PC-9 (cell line): ENCODE measurements at regions not wholly inside any gene's neighbourhood (a gene's known extent, or its start where the extent isn't known, plus 50 kb on each side); places are given as distances from the start of the nearest gene placed in this dataset.

Experiments used
- BruUV-seq: library from RNA; stranded (reverse); fragments of 400-500 nt; replicated peaks from 2 replicates; lab custom pipeline; 2021; lab: Mats Ljungman, UMichigan
- CTCF ChIA-PET: fragments of 300-600 bp; sonication (Branson Sonifier 250); formaldehyde crosslinking; loops from one replicate; lab custom pipeline; 2022; ENCODE audit warnings: antibody characterized with exemption; lab: Charles Lee
- POLR2A ChIA-PET: fragments of 300-600 bp; sonication (Branson Sonifier 250); formaldehyde crosslinking; loops from one replicate; lab custom pipeline; 2022; ENCODE audit warnings: antibody characterized with exemption; ENCODE audit not compliant: unreplicated experiment; lab: Charles Lee
- DNase-seq, 2 experiments: peaks; one replicate each; pipeline versions ENCODE4 v3.0.0 to v3.0.0-alpha.2; 2015 to 2022; ENCODE audit warnings: mixed read lengths in 1 of 2
- H2AFZ ChIP-seq: fragments of 200-600 bp; sonication (generic); 2 replicates; pipeline ENCODE4 v1.8.1; 2017; ENCODE audit warnings: antibody characterized with exemption
- H3F3A ChIP-seq: fragments of 200-600 bp; sonication (generic); 2 replicates; pipeline ENCODE4 v1.8.1; 2017; ENCODE audit warnings: antibody characterized with exemption, mild to moderate bottlenecking, low read depth; ENCODE audit not compliant: insufficient read depth
- H3K27ac ChIP-seq: fragments of 200-600 bp; sonication (generic); 2 replicates; pipeline ENCODE4 v1.6.1; 2016; ENCODE audit warnings: mixed run types
- H3K27me3 ChIP-seq: fragments of 200-600 bp; sonication (generic); 2 replicates; pipeline ENCODE4 v1.6.1; 2016; ENCODE audit warnings: low read depth, mixed run types; ENCODE audit not compliant: insufficient read depth
- H3K36me3 ChIP-seq: fragments of 200-600 bp; sonication (generic); 2 replicates; pipeline ENCODE4 v1.6.1; 2016; ENCODE audit warnings: low read depth, mixed run types
- H3K4me1 ChIP-seq: fragments of 200-600 bp; sonication (generic); replicated peaks from 2 replicates; pipeline ENCODE4 v1.6.1; 2016; ENCODE audit warnings: mixed run types; ENCODE audit not compliant: insufficient read depth
- H3K4me2 ChIP-seq: fragments of 200-600 bp; sonication (generic); 2 replicates; pipeline ENCODE4 v1.6.1; 2017; ENCODE audit warnings: mixed run types
- H3K4me3 ChIP-seq: fragments of 200-600 bp; sonication (generic); 2 replicates; pipeline ENCODE4 v1.6.1; 2016; ENCODE audit warnings: mixed run types
- H3K79me2 ChIP-seq: fragments of 200-600 bp; sonication (generic); 2 replicates; pipeline ENCODE4 v1.6.1; 2017; ENCODE audit warnings: low read depth, mixed run types
- H3K9me2 ChIP-seq: fragments of 200-600 bp; sonication (generic); 2 replicates; pipeline ENCODE4 v1.8.1; 2017; ENCODE audit warnings: mild to moderate bottlenecking; ENCODE audit not compliant: insufficient read depth
- H3K9me3 ChIP-seq: fragments of 200-600 bp; sonication (generic); 2 replicates; pipeline ENCODE4 v1.8.1; 2016; ENCODE audit warnings: low read depth; ENCODE audit not compliant: insufficient read depth
- H4K20me1 ChIP-seq: fragments of 200-600 bp; sonication (generic); 2 replicates; pipeline ENCODE4 v1.8.1; 2017; ENCODE audit not compliant: insufficient read depth
- EZH2 ChIP-seq: fragments of 200-600 bp; sonication (generic); IDR thresholded peaks from 2 replicates; pipeline ENCODE4 v1.8.0; 2017; ENCODE audit warnings: antibody characterized with exemption, low read depth
- intact Hi-C: fragments of 100-400 bp; cut with micrococcal nuclease; formaldehyde crosslinking; loops from one replicate; pipeline ENCODE4 v1.10.0; 2022; ENCODE audit not compliant: unreplicated experiment
- TF ChIP-seq, protein P1 (sequence below): fragments of 200-600 bp; sonication (generic); conservative IDR thresholded peaks from 2 replicates; pipeline ENCODE4 v1.6.1; 2017; ENCODE audit warnings: mixed run types, antibody characterized with exemption, mild to moderate bottlenecking, moderate library complexity

DNA sequence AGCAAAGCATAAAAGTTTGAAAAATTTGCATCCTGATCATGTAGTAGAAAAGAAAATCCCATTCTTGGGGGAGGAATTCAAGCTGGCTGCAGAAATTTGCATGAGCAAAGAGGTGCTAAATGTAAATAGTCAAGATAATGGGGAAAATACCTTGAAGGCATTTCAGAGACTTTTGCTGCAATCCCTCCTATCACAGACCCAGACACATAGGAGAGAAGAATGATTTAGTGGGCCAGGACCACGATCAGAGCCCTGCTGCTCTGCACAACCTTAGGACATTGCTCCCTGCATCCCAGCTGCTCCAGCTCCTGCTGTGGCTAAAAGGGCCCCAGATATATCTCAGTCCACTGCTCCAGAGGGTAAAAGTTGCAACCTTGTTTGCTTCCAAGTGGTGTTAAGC lies 1439.7 kb upstream of the AGA start:
- Histone ChIP-seq H3K9me2 (no peaks in the 10 kb centered on the region), H4K20me1 (no peaks in the 10 kb centered on the region), H3K27ac (no peak overlapping the region), H3K4me1 (no peaks in the 10 kb centered on the region), H3K36me3 (no peaks in the 10 kb centered on the region), H3K79me2 (no peaks in the 10 kb centered on the region), H3K27me3 (no peaks in the 10 kb centered on the region), H3K4me2 (no peak overlapping the region), H2AFZ (no peak overlapping the region), H3F3A (no peaks in the 10 kb centered on the region), H3K9me3 (no peaks in the 10 kb centered on the region), H3K4me3 (no peak overlapping the region)
- no peak for DNase-seq
- no TSS peak for BruUV-seq
- POLR2A ChIA-PET = no interaction called here
- intact Hi-C loops = no loop called here
- CTCF ChIA-PET = no interaction called here
- TF ChIP-seq EZH2 = no peak
- TF ChIP-seq, protein P1, sequence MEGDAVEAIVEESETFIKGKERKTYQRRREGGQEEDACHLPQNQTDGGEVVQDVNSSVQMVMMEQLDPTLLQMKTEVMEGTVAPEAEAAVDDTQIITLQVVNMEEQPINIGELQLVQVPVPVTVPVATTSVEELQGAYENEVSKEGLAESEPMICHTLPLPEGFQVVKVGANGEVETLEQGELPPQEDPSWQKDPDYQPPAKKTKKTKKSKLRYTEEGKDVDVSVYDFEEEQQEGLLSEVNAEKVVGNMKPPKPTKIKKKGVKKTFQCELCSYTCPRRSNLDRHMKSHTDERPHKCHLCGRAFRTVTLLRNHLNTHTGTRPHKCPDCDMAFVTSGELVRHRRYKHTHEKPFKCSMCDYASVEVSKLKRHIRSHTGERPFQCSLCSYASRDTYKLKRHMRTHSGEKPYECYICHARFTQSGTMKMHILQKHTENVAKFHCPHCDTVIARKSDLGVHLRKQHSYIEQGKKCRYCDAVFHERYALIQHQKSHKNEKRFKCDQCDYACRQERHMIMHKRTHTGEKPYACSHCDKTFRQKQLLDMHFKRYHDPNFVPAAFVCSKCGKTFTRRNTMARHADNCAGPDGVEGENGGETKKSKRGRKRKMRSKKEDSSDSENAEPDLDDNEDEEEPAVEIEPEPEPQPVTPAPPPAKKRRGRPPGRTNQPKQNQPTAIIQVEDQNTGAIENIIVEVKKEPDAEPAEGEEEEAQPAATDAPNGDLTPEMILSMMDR = no peak

- no peaks in the 10 kb centered on the region for H3K9me3 ChIP-seq
- H2AFZ ChIP-seq = no peak overlapping the region
- no peaks in the 10 kb centered on the region for H3K4me1 ChIP-seq
- H3K36me3 ChIP-seq = no peaks in the 10 kb centered on the region
- TF ChIP-seq, protein P1 = no peak
- no peak for TF ChIP-seq EZH2
- ChIA-PET POLR2A (no interaction called here), CTCF (no interaction called here)
- H3K9me2 ChIP-seq = no peaks in the 10 kb centered on the region
- no peaks in the 10 kb centered on the region for H3F3A ChIP-seq
- DNase-seq = no peak
- no peak overlapping the region for H3K4me2 ChIP-seq
- H3K27me3 ChIP-seq = no peaks in the 10 kb centered on the region
- no TSS peak for BruUV-seq
- H3K79me2 ChIP-seq = no peaks in the 10 kb centered on the region
- no peaks in the 10 kb centered on the region for H4K20me1 ChIP-seq
- H3K27ac ChIP-seq = no peak overlapping the region
- intact Hi-C loops = no loop called here
- H3K4me3 ChIP-seq = no peak overlapping the region
Measured at GRCh38 chr4:178894126-178894525, 1451.9 kb upstream of the AGA start.

DNA sequence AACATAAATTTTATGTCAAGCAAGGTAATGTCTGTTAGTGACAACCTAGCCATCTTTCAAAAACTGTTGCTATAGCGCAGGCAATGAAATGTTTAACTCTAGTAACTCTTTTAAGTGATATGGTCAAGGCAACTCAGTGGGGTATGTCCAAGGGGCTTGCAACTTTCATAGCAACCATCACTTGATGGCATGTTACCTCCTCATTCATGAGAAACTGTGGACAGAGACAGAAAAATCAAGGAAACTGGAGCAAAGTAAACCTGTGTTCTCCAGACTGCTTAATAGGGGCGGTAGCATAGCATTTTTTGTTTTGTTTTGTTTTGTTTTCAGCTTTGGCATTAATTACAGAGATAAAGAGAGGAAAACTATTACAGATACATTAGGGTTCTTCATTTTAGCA lies 1456.8 kb upstream of the AGA start:
- Histone ChIP-seq H3K27me3 (no peaks in the 10 kb centered on the region), H3K9me2 (no peaks in the 10 kb centered on the region), H3F3A (no peaks in the 10 kb centered on the region), H3K4me1 (no peaks in the 10 kb centered on the region), H3K79me2 (no peaks in the 10 kb centered on the region), H3K9me3 (no peaks in the 10 kb centered on the region), H3K4me2 (no peak overlapping the region), H2AFZ (no peak overlapping the region), H3K27ac (no peak overlapping the region), H3K4me3 (no peak overlapping the region), H4K20me1 (no peaks in the 10 kb centered on the region), H3K36me3 (no peaks in the 10 kb centered on the region)
- POLR2A ChIA-PET = interaction anchor here (0.7 kb wide), 1 partner anchor 1809 kb away, joined by 12 read pairs; no protein-coding TSS in a partner anchor
- TF ChIP-seq, protein P1 = no peak
- CTCF ChIA-PET = no interaction called here
- BruUV-seq = no TSS peak
- intact Hi-C loops = no loop called here
- no peak for DNase-seq
